ENCODE measurements at regions not wholly inside any gene's neighbourhood (a gene's known extent, or its start where the extent isn't known, plus 50 kb on each side); places are given as distances from the start of the nearest gene placed in this dataset.

GRCh38 chr1:170377896-170378634 lies 153.9 kb upstream of the GORAB start:
- TF ChIP-seq CTCF (IDR thresholded peaks at IDR 0.05) (no peak), POLR2A (IDR thresholded peaks at IDR 0.05) (no peak)
